ENCODE measurements at regions not wholly inside any gene's neighbourhood (a gene's known extent, or its start where the extent isn't known, plus 50 kb on each side); places are given as distances from the start of the nearest gene placed in this dataset.

DNA sequence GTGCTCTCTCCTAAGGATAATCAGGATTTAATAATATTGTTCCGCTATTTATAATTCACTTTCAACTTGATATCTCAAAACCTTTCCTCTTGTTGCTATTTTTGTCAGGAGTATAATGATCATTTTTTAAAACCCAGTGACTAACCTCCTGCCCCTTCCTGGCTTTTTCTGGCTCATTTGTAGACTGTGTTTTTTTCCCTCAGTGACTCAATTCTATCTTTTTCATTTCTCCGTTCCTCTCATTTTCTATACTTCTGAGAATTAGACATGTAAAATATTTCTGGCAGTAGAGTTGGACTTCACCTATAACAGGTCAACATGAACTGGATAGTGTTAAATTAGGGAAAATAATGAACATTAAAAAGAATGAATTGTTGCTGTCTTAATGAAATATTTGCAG, 490.7 kb downstream of the EDEM1 start:
- H3K9me3 ChIP-seq (replicated peaks; ENCODE audit: control insufficient read depth, insufficient read depth, low read depth, low read length), result no peaks in the 10 kb centered on the region
- intact Hi-C loops (cut with micrococcal nuclease), result no loop called here
- TF ChIP-seq, protein P1, sequence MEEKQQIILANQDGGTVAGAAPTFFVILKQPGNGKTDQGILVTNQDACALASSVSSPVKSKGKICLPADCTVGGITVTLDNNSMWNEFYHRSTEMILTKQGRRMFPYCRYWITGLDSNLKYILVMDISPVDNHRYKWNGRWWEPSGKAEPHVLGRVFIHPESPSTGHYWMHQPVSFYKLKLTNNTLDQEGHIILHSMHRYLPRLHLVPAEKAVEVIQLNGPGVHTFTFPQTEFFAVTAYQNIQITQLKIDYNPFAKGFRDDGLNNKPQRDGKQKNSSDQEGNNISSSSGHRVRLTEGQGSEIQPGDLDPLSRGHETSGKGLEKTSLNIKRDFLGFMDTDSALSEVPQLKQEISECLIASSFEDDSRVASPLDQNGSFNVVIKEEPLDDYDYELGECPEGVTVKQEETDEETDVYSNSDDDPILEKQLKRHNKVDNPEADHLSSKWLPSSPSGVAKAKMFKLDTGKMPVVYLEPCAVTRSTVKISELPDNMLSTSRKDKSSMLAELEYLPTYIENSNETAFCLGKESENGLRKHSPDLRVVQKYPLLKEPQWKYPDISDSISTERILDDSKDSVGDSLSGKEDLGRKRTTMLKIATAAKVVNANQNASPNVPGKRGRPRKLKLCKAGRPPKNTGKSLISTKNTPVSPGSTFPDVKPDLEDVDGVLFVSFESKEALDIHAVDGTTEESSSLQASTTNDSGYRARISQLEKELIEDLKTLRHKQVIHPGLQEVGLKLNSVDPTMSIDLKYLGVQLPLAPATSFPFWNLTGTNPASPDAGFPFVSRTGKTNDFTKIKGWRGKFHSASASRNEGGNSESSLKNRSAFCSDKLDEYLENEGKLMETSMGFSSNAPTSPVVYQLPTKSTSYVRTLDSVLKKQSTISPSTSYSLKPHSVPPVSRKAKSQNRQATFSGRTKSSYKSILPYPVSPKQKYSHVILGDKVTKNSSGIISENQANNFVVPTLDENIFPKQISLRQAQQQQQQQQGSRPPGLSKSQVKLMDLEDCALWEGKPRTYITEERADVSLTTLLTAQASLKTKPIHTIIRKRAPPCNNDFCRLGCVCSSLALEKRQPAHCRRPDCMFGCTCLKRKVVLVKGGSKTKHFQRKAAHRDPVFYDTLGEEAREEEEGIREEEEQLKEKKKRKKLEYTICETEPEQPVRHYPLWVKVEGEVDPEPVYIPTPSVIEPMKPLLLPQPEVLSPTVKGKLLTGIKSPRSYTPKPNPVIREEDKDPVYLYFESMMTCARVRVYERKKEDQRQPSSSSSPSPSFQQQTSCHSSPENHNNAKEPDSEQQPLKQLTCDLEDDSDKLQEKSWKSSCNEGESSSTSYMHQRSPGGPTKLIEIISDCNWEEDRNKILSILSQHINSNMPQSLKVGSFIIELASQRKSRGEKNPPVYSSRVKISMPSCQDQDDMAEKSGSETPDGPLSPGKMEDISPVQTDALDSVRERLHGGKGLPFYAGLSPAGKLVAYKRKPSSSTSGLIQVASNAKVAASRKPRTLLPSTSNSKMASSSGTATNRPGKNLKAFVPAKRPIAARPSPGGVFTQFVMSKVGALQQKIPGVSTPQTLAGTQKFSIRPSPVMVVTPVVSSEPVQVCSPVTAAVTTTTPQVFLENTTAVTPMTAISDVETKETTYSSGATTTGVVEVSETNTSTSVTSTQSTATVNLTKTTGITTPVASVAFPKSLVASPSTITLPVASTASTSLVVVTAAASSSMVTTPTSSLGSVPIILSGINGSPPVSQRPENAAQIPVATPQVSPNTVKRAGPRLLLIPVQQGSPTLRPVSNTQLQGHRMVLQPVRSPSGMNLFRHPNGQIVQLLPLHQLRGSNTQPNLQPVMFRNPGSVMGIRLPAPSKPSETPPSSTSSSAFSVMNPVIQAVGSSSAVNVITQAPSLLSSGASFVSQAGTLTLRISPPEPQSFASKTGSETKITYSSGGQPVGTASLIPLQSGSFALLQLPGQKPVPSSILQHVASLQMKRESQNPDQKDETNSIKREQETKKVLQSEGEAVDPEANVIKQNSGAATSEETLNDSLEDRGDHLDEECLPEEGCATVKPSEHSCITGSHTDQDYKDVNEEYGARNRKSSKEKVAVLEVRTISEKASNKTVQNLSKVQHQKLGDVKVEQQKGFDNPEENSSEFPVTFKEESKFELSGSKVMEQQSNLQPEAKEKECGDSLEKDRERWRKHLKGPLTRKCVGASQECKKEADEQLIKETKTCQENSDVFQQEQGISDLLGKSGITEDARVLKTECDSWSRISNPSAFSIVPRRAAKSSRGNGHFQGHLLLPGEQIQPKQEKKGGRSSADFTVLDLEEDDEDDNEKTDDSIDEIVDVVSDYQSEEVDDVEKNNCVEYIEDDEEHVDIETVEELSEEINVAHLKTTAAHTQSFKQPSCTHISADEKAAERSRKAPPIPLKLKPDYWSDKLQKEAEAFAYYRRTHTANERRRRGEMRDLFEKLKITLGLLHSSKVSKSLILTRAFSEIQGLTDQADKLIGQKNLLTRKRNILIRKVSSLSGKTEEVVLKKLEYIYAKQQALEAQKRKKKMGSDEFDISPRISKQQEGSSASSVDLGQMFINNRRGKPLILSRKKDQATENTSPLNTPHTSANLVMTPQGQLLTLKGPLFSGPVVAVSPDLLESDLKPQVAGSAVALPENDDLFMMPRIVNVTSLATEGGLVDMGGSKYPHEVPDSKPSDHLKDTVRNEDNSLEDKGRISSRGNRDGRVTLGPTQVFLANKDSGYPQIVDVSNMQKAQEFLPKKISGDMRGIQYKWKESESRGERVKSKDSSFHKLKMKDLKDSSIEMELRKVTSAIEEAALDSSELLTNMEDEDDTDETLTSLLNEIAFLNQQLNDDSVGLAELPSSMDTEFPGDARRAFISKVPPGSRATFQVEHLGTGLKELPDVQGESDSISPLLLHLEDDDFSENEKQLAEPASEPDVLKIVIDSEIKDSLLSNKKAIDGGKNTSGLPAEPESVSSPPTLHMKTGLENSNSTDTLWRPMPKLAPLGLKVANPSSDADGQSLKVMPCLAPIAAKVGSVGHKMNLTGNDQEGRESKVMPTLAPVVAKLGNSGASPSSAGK (IDR thresholded peaks at IDR 0.05), result no peak
- no peak for TF ChIP-seq HOXB6 (CRISPR knock-in tag; IDR thresholded peaks at IDR 0.05; ENCODE audit: borderline replicate concordance)
- no peak for TF ChIP-seq ZNF212 (CRISPR knock-in tag; IDR thresholded peaks at IDR 0.05)
- no peak for TF ChIP-seq ZNF12 (CRISPR knock-in tag; IDR thresholded peaks at IDR 0.05)
- no peak for TF ChIP-seq RBM39 (optimal IDR thresholded peaks at IDR 0.05; ENCODE audit: low read depth, low read length)
- no peak for TF ChIP-seq SMARCC2 (IDR thresholded peaks at IDR 0.05; ENCODE audit: low read depth)
- TF ChIP-seq, protein P2, sequence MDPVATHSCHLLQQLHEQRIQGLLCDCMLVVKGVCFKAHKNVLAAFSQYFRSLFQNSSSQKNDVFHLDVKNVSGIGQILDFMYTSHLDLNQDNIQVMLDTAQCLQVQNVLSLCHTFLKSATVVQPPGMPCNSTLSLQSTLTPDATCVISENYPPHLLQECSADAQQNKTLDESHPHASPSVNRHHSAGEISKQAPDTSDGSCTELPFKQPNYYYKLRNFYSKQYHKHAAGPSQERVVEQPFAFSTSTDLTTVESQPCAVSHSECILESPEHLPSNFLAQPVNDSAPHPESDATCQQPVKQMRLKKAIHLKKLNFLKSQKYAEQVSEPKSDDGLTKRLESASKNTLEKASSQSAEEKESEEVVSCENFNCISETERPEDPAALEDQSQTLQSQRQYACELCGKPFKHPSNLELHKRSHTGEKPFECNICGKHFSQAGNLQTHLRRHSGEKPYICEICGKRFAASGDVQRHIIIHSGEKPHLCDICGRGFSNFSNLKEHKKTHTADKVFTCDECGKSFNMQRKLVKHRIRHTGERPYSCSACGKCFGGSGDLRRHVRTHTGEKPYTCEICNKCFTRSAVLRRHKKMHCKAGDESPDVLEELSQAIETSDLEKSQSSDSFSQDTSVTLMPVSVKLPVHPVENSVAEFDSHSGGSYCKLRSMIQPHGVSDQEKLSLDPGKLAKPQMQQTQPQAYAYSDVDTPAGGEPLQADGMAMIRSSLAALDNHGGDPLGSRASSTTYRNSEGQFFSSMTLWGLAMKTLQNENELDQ (CRISPR knock-in tag; IDR thresholded peaks at IDR 0.05; ENCODE audit: borderline replicate concordance), result no peak
- no peak for TF ChIP-seq CHCHD3 (CRISPR knock-in tag; IDR thresholded peaks at IDR 0.05)
- no peak for TF ChIP-seq DIDO1 (tag; IDR thresholded peaks at IDR 0.05; ENCODE audit: low read depth)

More for the DNA sequence above, 490.7 kb downstream of the EDEM1 start:
- ChIA-PET POLR2A (no interaction called here), CTCF (ENCODE audit: low intra/inter-chr PET ratio) (no interaction called here)
- Histone ChIP-seq H3K79me2 (ENCODE audit: control insufficient read depth, insufficient read depth, low read length) (no peaks in the 10 kb centered on the region), H3K9me1 (ENCODE audit: control insufficient read depth, insufficient read depth, low read length) (no peaks in the 10 kb centered on the region), H3K36me3 (ENCODE audit: control insufficient read depth, insufficient read depth, low read length) (no peaks in the 10 kb centered on the region), H3K4me3 (no peak overlapping the region), H3K9ac (ENCODE audit: insufficient read depth in 1 of 2, low read depth in 2 of 2, low read length in 2 of 2) (no peak overlapping the region), H3K4me1 (replicated peaks in 1 of 2; ENCODE audit: control insufficient read depth in 2 of 2, insufficient read depth in 2 of 2, low read length in 2 of 2) (no peaks in the 10 kb centered on the region), H4K20me1 (replicated peaks; ENCODE audit: control insufficient read depth, insufficient read depth, low read length) (no peaks in the 10 kb centered on the region), H3K27me3 (ENCODE audit: control insufficient read depth in 2 of 2, insufficient read depth in 2 of 2, low read length in 2 of 2) (no peaks in the 10 kb centered on the region), H3K27ac (ENCODE audit: extremely low read depth, low read depth, low read length) (no peak overlapping the region), H2AFZ (ENCODE audit: low read depth, low read length) (no peak overlapping the region), H3K4me2 (ENCODE audit: insufficient read depth, low read length) (no peak overlapping the region)
- no TSS peak for BruUV-seq (replicated peaks)
- in situ Hi-C loops (cut with MboI), result no loop called here
- WGBS (ENCODE audit: insufficient coverage, low coverage, missing lambda C conversion rate), result 52% methylated on average over 2 of the region's 2 CpGs
- ATAC-seq (no peak), FAIRE-seq (no peak), DNase-seq (ENCODE audit: extremely low read depth in 1 of 4, low spot score in 3 of 4) (no peak)
